GM18870 (cell line): ENCODE measurements at regions not wholly inside any gene's neighbourhood (a gene's known extent, or its start where the extent isn't known, plus 50 kb on each side); places are given as distances from the start of the nearest gene placed in this dataset.

ENCODE experiments used
- ATAC-seq: cut with Tn5 transposase; IDR thresholded peaks from one replicate; pipeline ENCODE4 v1.9.1; 2021; ENCODE audit warnings: moderate library complexity; ENCODE audit not compliant: unreplicated experiment

DNA sequence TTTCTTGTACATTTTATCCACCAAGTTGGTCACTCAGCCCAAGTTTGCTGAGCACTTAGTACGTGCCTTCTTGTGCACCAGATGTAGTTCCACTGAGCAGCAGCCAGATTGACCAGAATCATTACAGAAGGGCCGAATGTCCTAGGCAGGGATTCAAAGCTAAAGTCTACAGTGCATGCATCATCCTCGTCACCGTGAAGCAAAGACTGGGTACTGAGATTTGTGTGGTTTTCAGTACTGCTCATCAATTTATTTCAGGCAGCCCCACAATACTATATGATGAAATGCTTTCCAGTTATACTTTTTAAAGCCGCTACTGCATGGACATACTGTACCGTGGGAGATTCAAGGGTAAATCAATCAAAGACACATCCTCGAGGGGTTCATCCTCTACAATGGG lies 227.0 kb downstream of the ARRDC4 start:
- no peak for ATAC-seq

DNA sequence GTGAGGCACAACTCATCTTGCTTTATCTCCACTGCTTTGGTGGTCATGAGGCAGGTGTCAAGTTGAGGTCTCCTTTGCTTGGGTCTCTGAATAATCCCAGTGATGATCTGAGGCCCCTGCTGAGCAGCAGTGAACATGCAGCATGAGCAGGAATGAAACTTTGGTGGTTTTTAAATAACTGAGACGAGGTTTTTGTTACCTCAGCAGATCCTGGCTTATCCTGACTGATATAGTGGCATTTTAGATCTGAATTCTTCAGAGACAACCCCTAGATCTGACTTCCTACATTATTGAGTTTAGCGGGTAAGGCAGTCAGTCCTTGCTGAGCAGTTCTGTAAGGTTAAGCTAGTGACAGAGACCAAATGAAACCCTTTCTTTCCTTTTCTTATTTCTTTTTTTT lies 230.4 kb downstream of the ARRDC4 start:
- no peak for ATAC-seq

DNA sequence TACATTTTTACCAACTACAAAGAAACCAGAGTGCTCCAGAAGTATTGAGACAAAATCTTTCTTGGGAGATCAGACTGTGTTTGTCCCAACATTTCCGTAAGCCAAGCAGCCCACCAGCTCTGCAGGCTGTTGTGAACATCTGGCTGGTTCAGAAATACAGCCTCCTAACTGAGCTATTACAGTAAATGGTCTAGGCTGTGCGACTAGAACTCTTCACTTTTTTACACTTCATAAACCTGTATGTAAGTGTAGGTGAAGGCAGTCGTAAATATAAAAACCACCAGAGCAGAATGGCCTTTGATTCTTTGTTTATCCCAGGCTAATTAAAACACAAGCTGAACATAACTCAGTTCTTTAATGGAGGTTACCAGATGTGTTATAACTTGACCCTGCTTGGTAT lies 235.3 kb downstream of the ARRDC4 start:
- no peak for ATAC-seq

DNA sequence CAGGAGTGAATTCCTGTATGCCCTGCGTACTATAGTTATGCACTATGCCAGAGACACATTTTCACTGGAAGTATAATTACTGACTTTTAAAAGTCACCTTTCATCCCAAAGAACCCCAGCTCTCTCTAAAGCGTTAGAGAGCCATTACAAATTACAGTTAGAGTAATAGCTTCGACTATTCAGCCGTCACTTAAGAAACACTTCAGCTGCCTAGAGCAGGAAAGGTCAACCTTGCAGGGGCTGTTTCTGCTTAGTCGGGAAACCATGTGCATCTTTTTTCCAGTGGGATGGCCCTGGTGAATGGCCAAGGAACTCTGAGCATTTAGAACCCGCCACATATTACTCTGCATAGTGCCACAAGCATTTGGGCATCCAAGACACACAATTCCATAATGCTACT lies 235.9 kb downstream of the ARRDC4 start:
- no peak for ATAC-seq

- ATAC-seq: no peak
Measured at GRCh38 chr15:98202256-98202655, 241.8 kb downstream of the ARRDC4 start.

GRCh38 chr15:98203872-98204660 lies 243.6 kb downstream of the ARRDC4 start:
- no peak for ATAC-seq

DNA sequence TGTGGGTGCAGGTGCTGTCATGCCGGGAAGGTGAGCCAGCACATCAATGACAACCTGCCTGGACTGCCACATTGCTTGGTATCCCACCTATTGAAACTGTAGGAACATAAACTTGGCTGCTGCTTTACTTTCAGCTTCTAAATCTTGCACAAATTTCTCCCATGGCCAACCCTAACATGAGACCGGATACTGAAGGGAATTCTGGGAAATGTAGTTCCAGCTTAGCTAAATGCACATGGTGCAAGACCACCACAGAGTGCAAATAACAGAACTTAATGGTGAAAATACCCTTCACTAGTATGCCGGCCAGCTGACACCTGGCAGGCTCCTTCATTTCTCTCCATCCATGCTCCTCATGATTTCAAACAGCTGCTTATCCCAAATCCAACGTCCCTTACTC lies 247.4 kb downstream of the ARRDC4 start:
- ATAC-seq: no peak

DNA sequence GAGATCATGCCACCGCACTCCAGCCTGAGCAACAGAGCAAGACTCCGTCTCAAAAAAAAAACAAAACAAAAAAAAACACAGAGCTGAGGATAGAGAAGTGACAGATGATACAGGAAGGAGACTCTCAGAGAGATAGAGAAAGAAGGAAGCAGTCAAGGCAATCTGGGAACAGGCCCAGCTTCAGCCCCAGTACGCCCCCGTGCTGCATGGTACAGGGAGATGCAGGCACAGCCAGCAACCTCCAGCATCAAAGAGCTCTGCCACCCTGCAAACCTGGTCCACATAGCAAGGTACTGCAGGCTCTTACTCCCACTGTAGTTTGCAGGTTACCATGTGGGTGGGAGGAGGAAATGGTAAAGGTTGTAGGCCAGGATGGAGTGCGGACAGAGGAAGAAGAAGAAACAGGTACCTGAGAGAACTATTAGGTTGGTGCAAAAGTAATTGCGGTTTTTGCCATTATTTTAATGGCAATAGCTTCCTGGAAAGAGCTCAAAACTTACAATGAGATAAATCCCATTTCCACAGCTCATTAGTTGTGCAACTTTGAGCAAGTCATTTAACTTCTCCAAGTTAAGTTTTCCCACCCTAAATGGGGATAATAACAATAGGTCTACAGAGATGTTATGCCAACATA lies 253.0 kb downstream of the ARRDC4 start:
- ATAC-seq: no peak

DNA sequence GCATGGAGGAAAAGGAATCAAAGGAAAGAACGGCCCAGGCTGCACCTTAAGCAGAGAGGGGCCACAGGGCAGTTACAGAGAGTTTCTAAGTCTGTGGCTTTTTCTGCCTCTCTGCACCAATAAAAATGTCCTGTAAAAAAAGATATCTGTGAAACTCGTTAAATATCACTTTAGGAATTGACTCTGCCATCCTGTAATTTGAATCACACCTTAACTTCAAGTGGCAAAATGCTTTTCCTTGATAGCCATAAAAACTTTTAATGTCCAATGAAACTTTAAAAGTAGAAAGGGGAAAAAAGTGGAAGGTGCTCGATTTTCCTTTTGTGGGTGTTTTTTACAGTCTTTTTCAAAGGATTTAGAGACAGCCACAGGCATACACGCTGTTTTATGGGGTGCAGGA lies 255.7 kb downstream of the ARRDC4 start:
- ATAC-seq: no peak

DNA sequence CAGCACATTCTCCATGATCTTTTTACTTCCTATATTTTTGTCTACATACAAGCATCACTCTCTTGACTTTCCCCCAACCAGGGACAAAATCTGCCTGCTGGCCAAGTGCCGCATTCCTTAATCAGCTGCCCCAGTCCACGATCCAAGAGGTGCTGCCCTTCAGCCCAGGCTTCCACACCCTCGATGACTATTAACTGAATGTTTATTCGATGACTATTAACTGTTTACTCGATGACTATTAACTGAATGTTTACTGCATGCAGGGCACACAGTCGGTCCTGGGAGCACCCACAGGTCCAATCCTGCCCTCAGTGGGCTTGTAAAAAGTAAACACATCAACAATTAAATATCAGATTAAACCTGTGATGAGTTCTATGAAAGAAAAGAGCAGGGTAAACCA lies 256.9 kb downstream of the ARRDC4 start:
- ATAC-seq: no peak

- ATAC-seq: no peak
Measured at GRCh38 chr15:98221144-98221543, 260.6 kb downstream of the ARRDC4 start.

- ATAC-seq: no peak
Measured at GRCh38 chr15:98221577-98221976, 261.1 kb downstream of the ARRDC4 start.

GRCh38 chr15:98226149-98226548 lies 265.6 kb downstream of the ARRDC4 start:
- ATAC-seq: no peak

DNA sequence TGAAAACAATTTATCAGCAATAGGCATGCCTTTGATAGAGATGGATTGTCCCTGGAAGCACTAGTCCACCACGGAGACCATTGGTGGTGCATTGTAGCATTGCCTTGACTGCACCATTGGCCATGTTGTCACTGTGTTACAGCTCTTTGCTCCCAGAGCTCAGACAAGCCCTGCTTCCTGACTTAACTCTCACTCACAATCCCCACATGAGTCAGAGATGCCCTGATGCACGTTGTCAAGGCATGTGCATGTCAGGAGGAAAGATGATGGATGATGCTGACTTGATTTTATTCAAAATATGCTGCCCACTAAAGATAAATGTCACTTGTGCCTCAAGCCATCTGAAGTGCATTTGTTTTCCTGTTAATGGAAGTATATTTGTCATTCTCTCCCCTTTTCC lies 266.1 kb downstream of the ARRDC4 start:
- no peak for ATAC-seq

DNA sequence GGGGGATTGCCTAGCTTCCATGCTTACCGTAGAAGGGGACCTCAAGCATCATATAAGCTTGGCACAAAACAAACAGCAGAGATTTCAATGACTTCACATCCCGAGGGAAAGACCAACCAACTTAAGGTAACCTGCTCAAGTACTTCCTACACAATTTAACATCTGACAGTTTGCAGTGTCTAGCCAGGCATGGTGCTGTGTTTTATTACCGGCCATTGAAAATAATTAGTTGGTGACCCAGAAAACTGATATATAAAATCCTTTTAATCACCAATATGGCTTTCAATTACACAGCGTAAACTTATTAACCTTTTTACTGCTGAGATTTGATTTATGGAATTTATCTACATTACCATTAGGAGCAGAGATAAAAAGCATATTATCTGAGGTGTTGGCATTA lies 268.3 kb downstream of the ARRDC4 start:
- ATAC-seq: no peak

- ATAC-seq: no peak
Measured at GRCh38 chr15:98230975-98231374, 270.5 kb downstream of the ARRDC4 start.

DNA sequence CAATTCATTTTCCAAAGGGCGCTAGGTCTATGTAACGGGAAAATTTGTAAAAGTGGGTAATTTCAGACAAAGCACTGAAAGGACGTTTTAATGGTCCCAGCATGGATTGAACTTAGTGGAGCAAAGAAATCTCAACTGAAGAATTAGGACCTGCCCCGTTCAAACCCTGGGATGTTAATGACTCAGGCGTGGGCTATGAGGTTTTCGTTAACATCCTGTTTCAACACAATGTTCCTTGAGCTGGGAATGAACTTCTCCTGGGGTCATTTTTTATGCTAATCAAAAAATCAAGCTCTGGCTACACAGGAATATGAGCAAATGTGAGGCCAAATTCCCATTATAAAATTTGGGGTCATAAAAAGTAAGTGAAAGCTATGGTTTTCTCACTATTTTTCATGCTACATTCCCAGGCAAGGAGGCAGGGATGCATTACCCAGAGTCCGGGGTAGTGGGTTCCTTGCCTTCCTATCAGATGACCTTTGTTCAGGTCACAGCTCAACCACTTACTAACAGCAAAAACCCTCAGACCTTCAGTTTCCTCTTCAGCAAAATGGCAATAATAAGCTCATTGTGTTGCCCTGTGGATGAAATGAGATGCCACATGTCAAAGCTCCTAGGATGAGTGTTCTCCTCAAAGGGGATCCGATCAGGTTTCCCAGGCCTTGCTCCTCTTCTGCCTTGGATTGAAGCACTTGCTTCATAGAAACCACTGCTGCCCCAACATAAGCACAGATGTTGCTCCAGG lies 271.4 kb downstream of the ARRDC4 start:
- no peak for ATAC-seq

- ATAC-seq: no peak
Measured at GRCh38 chr15:98232761-98233160, 272.3 kb downstream of the ARRDC4 start.

DNA sequence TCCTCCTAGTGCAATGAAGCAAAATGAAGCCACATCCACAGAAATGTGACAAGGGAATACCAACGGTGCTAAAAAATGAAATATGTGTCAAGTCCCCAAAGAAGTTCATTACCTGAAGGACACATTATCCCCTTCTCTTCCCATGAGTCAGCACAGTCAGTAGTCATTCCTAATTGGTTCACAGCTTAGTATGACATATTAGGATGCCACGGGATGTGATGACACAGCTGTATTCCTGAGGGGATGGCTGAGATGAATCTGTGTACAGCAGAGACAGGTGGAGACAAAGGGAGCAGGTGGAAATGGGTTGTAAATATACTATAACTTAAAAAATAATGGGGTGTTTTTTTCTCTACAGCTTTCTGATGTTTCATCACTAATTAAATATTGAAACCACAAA lies 273.4 kb downstream of the ARRDC4 start:
- no peak for ATAC-seq

GRCh38 chr15:98240303-98240702 lies 279.8 kb downstream of the ARRDC4 start:
- ATAC-seq: no peak

GRCh38 chr15:98241032-98241554 lies 280.6 kb downstream of the ARRDC4 start:
- ATAC-seq: no peak

GRCh38 chr15:98257290-98257689 lies 296.8 kb downstream of the ARRDC4 start:
- ATAC-seq: no peak
